Umbilical cord (tissue), 1 donor: ENCODE measurements at regions not wholly inside any gene's neighbourhood (a gene's known extent, or its start where the extent isn't known, plus 50 kb on each side); places are given as distances from the start of the nearest gene placed in this dataset.
"Not testable (repeated sequence)": the region's sequence is repeated elsewhere in the genome, so short reads cannot be mapped to it uniquely, and the experiment has no call there.

ENCODE experiments used
- DNase-seq: peaks from one replicate; pipeline ENCODE4 v3.0.0-alpha.2; 2015; ENCODE audit warnings: low spot score

- no peak for DNase-seq
Observed at GRCh38 chr5:23451156-23451555, 56.3 kb upstream of the PRDM9 start.

GRCh38 chr5:23450187-23450586, 57.2 kb upstream of the PRDM9 start:
- DNase-seq = no peak

- DNase-seq = no peak
Observed at GRCh38 chr5:23448627-23449026, 58.8 kb upstream of the PRDM9 start.

- no peak for DNase-seq
Observed at GRCh38 chr5:23446424-23446823, 61.0 kb upstream of the PRDM9 start.

- no peak for DNase-seq
Observed at GRCh38 chr5:23445573-23445972, 61.8 kb upstream of the PRDM9 start.

- DNase-seq = no peak
Observed at GRCh38 chr5:23440703-23441102, 66.7 kb upstream of the PRDM9 start.

- no peak for DNase-seq
Observed at GRCh38 chr5:23437011-23437410, 70.4 kb upstream of the PRDM9 start.

- DNase-seq = no peak
Observed at GRCh38 chr5:23433534-23434315, 73.7 kb upstream of the PRDM9 start.

GRCh38 chr5:23428705-23429104, 78.7 kb upstream of the PRDM9 start:
- DNase-seq = no peak

GRCh38 chr5:23420214-23420613, 87.2 kb upstream of the PRDM9 start:
- not testable (repeated sequence) for DNase-seq

GRCh38 chr5:23419115-23419514, 88.3 kb upstream of the PRDM9 start:
- no peak for DNase-seq

- DNase-seq = no peak
Observed at GRCh38 chr5:23412515-23412914, 94.9 kb upstream of the PRDM9 start.

GRCh38 chr5:23411994-23412393, 95.4 kb upstream of the PRDM9 start:
- no peak for DNase-seq

GRCh38 chr5:23411200-23411599, 96.2 kb upstream of the PRDM9 start:
- no peak for DNase-seq

GRCh38 chr5:23410775-23411174, 96.6 kb upstream of the PRDM9 start:
- DNase-seq = not testable (repeated sequence)

- DNase-seq = no peak
Observed at GRCh38 chr5:23405316-23406068, 101.9 kb upstream of the PRDM9 start.

- DNase-seq = no peak
Observed at GRCh38 chr5:23402585-23402984, 104.8 kb upstream of the PRDM9 start.

GRCh38 chr5:23400951-23401350, 106.5 kb upstream of the PRDM9 start:
- DNase-seq = no peak

GRCh38 chr5:23396346-23396745, 111.1 kb upstream of the PRDM9 start:
- no peak for DNase-seq

- peak; percentile 18 for DNase-seq
Observed at GRCh38 chr5:23389291-23390101, 117.9 kb upstream of the PRDM9 start.

- no peak for DNase-seq
Observed at GRCh38 chr5:23385036-23385435, 122.4 kb upstream of the PRDM9 start.

- no peak for DNase-seq
Observed at GRCh38 chr5:23372177-23372576, 135.2 kb upstream of the PRDM9 start.
